RWPE2 (cell line): ENCODE measurements at regions not wholly inside any gene's neighbourhood (a gene's known extent, or its start where the extent isn't known, plus 50 kb on each side); places are given as distances from the start of the nearest gene placed in this dataset.

Source experiments
- ATAC-seq: fragments of 200-7000 bp; cut with Tn5 transposase; 3 replicates; pipeline ENCODE4 v1.9.1; 2021; ENCODE audit warnings: low read depth
- DNase-seq: peaks from one replicate; pipeline ENCODE4 v3.0.0-alpha.2; 2020; ENCODE audit warnings: low spot score
- H3K27ac ChIP-seq: fragments of 450-650 bp; 2 replicates; pipeline ENCODE4 v1.5.1; 2017; ENCODE audit warnings: mild to moderate bottlenecking; ENCODE audit not compliant: poor library complexity, severe bottlenecking
- H3K27me3 ChIP-seq: fragments of 250-450 bp; sonication (Bioruptor Pico); 2 replicates; pipeline ENCODE4 v1.5.1; 2021; ENCODE audit warnings: mild to moderate bottlenecking, moderate library complexity; ENCODE audit not compliant: insufficient read depth, poor library complexity, severe bottlenecking
- H3K36me3 ChIP-seq: fragments of 250-450 bp; sonication (Bioruptor Pico); 2 replicates; pipeline ENCODE4 v1.5.1; 2020; ENCODE audit warnings: low read depth, mild to moderate bottlenecking, moderate library complexity
- H3K4me1 ChIP-seq: fragments of 250-450 bp; sonication (Bioruptor Pico); 2 replicates; pipeline ENCODE4 v1.5.1; 2021; ENCODE audit warnings: mild to moderate bottlenecking, moderate library complexity; ENCODE audit not compliant: insufficient read depth, poor library complexity, severe bottlenecking
- H3K4me3 ChIP-seq: fragments of 250-450 bp; sonication (Bioruptor Pico); 2 replicates; pipeline ENCODE4 v1.5.1; 2021; ENCODE audit warnings: mild to moderate bottlenecking, moderate library complexity; ENCODE audit not compliant: severe bottlenecking
- H3K9me3 ChIP-seq: fragments of 250-450 bp; sonication (Bioruptor Pico); 2 replicates; pipeline ENCODE4 v1.5.1; 2021; ENCODE audit warnings: mild to moderate bottlenecking, moderate library complexity; ENCODE audit not compliant: severe bottlenecking
- TF ChIP-seq, protein P1 (sequence below): fragments of 450-650 bp; IDR thresholded peaks from one replicate; pipeline ENCODE4 v1.5.1; 2017; ENCODE audit warnings: mild to moderate bottlenecking, moderate library complexity; ENCODE audit not compliant: poor library complexity, severe bottlenecking

DNA sequence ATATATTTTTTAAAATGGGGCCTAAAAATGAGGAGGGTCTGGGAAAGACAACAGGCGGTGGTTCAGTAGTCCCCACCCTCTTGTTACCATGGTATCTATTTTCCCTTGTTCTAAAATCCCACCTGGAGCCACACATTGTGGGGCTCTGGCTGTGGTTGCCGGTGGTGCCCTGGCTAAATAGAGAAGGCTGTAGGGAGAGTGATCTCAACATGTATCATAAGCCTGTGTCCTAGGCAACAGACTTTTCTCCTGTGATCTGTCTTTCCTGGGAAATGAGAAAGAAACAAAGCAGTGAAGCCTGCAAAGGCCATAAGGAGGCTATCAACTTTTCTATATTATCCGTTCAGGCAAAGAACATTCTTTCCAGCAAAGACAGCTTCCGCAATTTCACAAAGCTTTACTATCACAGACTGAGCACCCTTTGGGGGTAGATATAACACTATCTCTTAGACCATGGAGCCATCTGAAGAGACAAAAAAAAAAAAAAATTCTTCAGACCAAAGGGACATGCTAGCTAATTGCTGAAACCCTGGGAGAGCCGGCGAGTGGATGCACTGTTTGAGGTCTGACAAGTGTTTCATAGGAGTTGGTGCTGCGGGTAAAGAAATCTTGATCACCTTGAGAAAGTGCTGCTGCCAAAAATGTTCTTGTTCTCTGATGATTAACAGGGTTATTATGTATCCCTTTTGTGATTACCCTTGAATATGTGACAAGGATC lies 879.2 kb upstream of the DDX18 start:
- Histone ChIP-seq H3K4me3 (no peak overlapping the region), H3K27ac (no peak overlapping the region), H3K27me3 (peaks cover 3% of the 10 kb centered on the region), H3K9me3 (no peaks in the 10 kb centered on the region), H3K4me1 (no peaks in the 10 kb centered on the region), H3K36me3 (no peaks in the 10 kb centered on the region)
- DNase-seq: no peak
- TF ChIP-seq, protein P1, sequence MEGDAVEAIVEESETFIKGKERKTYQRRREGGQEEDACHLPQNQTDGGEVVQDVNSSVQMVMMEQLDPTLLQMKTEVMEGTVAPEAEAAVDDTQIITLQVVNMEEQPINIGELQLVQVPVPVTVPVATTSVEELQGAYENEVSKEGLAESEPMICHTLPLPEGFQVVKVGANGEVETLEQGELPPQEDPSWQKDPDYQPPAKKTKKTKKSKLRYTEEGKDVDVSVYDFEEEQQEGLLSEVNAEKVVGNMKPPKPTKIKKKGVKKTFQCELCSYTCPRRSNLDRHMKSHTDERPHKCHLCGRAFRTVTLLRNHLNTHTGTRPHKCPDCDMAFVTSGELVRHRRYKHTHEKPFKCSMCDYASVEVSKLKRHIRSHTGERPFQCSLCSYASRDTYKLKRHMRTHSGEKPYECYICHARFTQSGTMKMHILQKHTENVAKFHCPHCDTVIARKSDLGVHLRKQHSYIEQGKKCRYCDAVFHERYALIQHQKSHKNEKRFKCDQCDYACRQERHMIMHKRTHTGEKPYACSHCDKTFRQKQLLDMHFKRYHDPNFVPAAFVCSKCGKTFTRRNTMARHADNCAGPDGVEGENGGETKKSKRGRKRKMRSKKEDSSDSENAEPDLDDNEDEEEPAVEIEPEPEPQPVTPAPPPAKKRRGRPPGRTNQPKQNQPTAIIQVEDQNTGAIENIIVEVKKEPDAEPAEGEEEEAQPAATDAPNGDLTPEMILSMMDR: no peak
- ATAC-seq: no peak

DNA sequence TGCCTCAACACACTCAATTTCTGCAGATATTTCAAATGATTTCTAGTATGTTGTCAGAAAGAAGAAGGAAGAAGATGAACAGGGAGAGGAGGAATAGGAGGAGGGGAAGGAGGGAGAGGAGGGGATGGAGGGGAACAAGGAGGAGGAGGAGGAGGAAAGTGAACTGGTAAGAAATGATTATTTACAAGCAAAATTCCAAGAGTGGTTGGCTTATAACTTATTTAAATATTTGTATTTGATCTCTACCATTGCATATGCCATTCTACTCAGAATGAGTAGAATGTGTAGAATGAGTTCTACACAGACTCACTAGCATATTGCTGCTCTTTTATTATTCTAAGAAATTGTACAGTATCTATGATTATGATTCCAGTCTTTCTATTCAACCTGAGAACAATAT lies 866.2 kb upstream of the DDX18 start:
- TF ChIP-seq, protein P1: no peak
- H3K36me3 ChIP-seq: no peaks in the 10 kb centered on the region
- no peaks in the 10 kb centered on the region for H3K4me1 ChIP-seq
- ATAC-seq (no peak), DNase-seq (no peak)
- peaks cover 5% of the 10 kb centered on the region for H3K27me3 ChIP-seq
- no peaks in the 10 kb centered on the region for H3K9me3 ChIP-seq
- no peak overlapping the region for H3K4me3 ChIP-seq
- no peak overlapping the region for H3K27ac ChIP-seq

DNA sequence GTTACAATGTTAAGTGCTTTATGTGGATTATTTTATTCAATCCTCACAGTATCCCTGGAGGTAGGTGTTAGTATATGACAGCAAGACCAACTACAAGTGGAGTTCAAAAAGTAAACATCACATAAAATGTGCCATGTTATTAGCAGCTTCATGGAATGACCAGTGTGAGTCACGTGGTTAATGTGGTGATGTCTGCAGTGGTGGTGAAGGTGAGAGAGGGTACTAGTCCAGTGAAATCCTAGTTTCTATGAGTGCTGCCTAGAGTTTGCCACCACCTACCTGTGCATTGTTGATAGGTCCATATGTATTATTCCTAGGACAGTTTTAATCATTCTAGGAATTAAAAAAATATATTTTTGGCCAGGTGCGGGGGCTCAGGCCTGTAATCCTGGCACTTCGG lies 865.2 kb upstream of the DDX18 start:
- no peak overlapping the region for H3K4me3 ChIP-seq
- peaks cover 5% of the 10 kb centered on the region for H3K27me3 ChIP-seq
- DNase-seq (no peak), ATAC-seq (no peak)
- no peak overlapping the region for H3K27ac ChIP-seq
- TF ChIP-seq, protein P1: no peak
- no peaks in the 10 kb centered on the region for H3K36me3 ChIP-seq
- no peaks in the 10 kb centered on the region for H3K4me1 ChIP-seq
- H3K9me3 ChIP-seq: no peaks in the 10 kb centered on the region

DNA sequence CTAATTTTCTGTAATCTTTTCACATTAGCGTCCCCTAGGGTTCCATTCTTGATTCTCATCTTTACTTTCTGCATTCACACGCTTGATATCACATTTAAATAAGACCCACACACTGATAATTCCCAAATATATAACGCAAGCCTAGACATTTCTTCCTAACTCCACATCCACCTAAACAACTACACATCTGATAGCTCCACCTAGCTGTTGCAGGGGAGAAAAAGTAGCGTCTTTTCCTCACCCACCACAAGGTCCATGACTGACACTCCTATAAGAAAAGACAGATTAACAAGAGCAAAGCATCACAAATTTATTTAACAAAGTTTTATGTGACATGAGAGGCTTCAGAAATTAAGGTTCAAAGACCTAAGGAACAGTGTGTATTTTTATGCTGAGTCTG lies 862.2 kb upstream of the DDX18 start:
- Histone ChIP-seq H3K4me1 (no peaks in the 10 kb centered on the region), H3K27ac (no peak overlapping the region), H3K36me3 (no peaks in the 10 kb centered on the region), H3K9me3 (no peaks in the 10 kb centered on the region), H3K27me3 (no peaks in the 10 kb centered on the region), H3K4me3 (no peak overlapping the region)
- ATAC-seq (peak; percentile 57), DNase-seq (no peak)
- TF ChIP-seq, protein P1: peak; percentile 69

DNA sequence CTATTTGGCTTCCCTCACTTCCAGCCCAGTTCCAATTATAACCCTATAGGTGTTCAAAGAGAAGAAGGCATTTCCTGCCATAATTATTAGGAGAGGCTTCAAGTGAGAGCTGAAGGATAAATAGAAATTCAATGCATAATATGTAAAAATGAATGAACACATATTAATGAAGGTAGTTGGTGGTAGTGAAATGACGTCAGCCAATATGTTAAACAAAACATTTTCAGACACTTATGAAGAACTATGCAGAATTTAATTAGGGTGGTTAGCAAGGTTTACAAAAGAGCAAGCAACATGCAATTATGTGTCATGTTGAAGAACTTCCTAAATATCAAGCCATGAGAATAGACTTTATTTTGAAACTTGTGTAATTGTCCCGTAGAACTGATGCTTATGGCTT lies 858.8 kb upstream of the DDX18 start:
- no peaks in the 10 kb centered on the region for H3K36me3 ChIP-seq
- ATAC-seq (no peak), DNase-seq (no peak)
- H3K4me1 ChIP-seq: no peaks in the 10 kb centered on the region
- no peak overlapping the region for H3K4me3 ChIP-seq
- no peak overlapping the region for H3K27ac ChIP-seq
- peaks cover 6% of the 10 kb centered on the region for H3K27me3 ChIP-seq
- H3K9me3 ChIP-seq: no peaks in the 10 kb centered on the region
- TF ChIP-seq, protein P1: no peak
